ENCODE measurements at regions not wholly inside any gene's neighbourhood (a gene's known extent, or its start where the extent isn't known, plus 50 kb on each side); places are given as distances from the start of the nearest gene placed in this dataset.

GRCh38 chrX:113297437-113297836 is 456.8 kb upstream of the AMOT start:
- TF ChIP-seq, protein P1, sequence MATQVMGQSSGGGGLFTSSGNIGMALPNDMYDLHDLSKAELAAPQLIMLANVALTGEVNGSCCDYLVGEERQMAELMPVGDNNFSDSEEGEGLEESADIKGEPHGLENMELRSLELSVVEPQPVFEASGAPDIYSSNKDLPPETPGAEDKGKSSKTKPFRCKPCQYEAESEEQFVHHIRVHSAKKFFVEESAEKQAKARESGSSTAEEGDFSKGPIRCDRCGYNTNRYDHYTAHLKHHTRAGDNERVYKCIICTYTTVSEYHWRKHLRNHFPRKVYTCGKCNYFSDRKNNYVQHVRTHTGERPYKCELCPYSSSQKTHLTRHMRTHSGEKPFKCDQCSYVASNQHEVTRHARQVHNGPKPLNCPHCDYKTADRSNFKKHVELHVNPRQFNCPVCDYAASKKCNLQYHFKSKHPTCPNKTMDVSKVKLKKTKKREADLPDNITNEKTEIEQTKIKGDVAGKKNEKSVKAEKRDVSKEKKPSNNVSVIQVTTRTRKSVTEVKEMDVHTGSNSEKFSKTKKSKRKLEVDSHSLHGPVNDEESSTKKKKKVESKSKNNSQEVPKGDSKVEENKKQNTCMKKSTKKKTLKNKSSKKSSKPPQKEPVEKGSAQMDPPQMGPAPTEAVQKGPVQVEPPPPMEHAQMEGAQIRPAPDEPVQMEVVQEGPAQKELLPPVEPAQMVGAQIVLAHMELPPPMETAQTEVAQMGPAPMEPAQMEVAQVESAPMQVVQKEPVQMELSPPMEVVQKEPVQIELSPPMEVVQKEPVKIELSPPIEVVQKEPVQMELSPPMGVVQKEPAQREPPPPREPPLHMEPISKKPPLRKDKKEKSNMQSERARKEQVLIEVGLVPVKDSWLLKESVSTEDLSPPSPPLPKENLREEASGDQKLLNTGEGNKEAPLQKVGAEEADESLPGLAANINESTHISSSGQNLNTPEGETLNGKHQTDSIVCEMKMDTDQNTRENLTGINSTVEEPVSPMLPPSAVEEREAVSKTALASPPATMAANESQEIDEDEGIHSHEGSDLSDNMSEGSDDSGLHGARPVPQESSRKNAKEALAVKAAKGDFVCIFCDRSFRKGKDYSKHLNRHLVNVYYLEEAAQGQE (IDR thresholded peaks at IDR 0.05; ENCODE audit: borderline replicate concordance) = no peak
- TF ChIP-seq, protein P1 (CRISPR knock-in tag; IDR thresholded peaks at IDR 0.05; ENCODE audit: low read depth) = no peak
- no peak for TF ChIP-seq STAG1 (CRISPR knock-in tag; IDR thresholded peaks at IDR 0.05; ENCODE audit: borderline replicate concordance)
- no peak for TF ChIP-seq ZNF696 (CRISPR knock-in tag; conservative IDR thresholded peaks at IDR 0.05)
- no peak for TF ChIP-seq ZHX1 (conservative IDR thresholded peaks at IDR 0.05; ENCODE audit: low read length)
- TF ChIP-seq, protein P2, sequence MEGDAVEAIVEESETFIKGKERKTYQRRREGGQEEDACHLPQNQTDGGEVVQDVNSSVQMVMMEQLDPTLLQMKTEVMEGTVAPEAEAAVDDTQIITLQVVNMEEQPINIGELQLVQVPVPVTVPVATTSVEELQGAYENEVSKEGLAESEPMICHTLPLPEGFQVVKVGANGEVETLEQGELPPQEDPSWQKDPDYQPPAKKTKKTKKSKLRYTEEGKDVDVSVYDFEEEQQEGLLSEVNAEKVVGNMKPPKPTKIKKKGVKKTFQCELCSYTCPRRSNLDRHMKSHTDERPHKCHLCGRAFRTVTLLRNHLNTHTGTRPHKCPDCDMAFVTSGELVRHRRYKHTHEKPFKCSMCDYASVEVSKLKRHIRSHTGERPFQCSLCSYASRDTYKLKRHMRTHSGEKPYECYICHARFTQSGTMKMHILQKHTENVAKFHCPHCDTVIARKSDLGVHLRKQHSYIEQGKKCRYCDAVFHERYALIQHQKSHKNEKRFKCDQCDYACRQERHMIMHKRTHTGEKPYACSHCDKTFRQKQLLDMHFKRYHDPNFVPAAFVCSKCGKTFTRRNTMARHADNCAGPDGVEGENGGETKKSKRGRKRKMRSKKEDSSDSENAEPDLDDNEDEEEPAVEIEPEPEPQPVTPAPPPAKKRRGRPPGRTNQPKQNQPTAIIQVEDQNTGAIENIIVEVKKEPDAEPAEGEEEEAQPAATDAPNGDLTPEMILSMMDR (IDR thresholded peaks at IDR 0.05 in 2 of 3, conservative IDR thresholded peaks at IDR 0.05 in 1 of 3; ENCODE audit: insufficient read depth in 2 of 3, low read depth in 1 of 3, low read length in 3 of 3) = no peak
- TF ChIP-seq, protein P3, sequence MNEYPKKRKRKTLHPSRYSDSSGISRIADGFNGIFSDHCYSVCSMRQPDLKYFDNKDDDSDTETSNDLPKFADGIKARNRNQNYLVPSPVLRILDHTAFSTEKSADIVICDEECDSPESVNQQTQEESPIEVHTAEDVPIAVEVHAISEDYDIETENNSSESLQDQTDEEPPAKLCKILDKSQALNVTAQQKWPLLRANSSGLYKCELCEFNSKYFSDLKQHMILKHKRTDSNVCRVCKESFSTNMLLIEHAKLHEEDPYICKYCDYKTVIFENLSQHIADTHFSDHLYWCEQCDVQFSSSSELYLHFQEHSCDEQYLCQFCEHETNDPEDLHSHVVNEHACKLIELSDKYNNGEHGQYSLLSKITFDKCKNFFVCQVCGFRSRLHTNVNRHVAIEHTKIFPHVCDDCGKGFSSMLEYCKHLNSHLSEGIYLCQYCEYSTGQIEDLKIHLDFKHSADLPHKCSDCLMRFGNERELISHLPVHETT (CRISPR knock-in tag; conservative IDR thresholded peaks at IDR 0.05 in 1 of 2, IDR thresholded peaks at IDR 0.05 in 1 of 2) = no peak
- no peak for TF ChIP-seq PHF8 (IDR thresholded peaks at IDR 0.05; ENCODE audit: borderline replicate concordance, low read length)
- no peak for TF ChIP-seq ARHGAP35 (IDR thresholded peaks at IDR 0.05; ENCODE audit: partially characterized antibody)
- TF ChIP-seq FOXM1 (IDR thresholded peaks at IDR 0.05; ENCODE audit: low read depth) = no peak
- TF ChIP-seq FOXM1 (CRISPR knock-in tag; IDR thresholded peaks at IDR 0.05; ENCODE audit: low read depth) = no peak

Data from K562 (cell line).